HT-29 (cell line): ENCODE measurements at regions not wholly inside any gene's neighbourhood (a gene's known extent, or its start where the extent isn't known, plus 50 kb on each side); places are given as distances from the start of the nearest gene placed in this dataset.

ENCODE experiments used
- DNase-seq: peaks from one replicate; pipeline ENCODE4 v3.0.0-alpha.2; 2015; ENCODE audit warnings: low spot score

DNA sequence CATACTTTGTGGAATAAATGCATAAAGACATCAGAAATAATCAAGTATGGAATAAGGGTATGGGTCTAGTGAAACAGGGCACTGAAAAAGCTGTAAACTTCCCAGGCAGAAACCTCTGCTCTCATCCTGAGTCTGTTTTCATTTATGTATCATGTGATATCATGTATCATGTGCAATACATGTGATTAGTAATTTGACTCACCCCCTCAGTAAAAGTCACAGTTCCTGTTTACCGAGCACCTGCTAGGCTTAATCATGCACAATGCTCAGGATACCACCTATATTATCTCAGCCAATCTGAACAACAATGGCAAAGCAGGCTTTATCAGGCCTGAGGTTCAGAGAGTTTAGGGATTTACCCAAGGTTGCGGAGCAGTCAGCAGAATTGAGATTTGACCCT is 250.6 kb upstream of the TENM4 start:
- DNase-seq = no peak

DNA sequence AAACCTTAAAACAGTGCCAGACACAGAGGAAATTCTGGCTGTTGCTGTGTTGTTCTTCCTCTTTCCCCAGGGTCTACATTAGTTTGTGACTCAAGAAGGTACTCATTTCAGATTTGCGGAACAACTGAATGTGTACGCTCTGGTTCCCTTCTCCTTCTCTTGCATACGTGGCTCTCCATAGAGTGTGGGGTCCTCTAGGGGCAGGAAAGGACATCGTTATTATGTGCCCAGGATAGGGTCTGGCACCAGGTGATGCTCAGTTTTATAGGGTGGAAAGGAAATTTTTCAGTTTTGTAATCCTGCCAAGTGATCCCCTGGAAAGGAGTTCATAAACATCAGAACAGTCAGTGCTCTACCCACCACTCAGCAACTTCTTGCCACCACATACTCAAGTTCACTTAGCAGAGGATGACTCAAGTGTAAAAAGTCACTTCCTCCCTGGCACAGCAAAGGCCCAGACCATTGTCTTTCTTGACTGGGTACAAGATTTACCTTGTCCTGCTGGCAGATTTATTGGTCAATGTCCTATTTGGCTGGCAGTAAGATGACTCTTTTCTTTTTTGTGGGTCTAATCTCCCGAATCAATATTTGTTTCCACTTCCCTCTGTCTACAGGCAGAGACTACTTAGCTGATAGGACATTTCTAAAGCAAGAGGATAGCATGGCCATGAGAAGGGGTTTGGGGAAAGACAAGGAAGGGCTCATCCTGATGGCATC is 246.0 kb upstream of the TENM4 start:
- DNase-seq = no peak

DNA sequence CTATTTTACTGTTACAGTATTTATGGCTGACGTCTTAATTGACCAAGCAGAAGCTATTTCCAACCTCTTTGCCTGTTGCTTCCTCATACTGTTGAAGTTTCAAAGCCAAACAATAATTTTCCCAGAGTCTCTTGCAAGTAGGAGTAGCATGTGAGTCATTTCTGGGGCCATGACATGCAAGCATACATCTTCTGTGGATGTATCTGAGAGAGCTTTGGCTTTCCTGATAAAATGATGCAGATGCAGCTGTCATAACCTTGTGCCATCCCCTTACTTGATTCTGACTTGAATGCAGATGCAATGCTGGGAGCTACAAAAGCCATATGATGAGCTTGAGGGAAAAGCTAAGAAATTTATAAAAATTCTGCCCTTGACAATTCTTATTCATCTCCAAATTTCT is 243.1 kb upstream of the TENM4 start:
- DNase-seq = no peak

- no peak for DNase-seq
Measured at GRCh38 chr11:79678780-79679452, 238.1 kb upstream of the TENM4 start.

DNA sequence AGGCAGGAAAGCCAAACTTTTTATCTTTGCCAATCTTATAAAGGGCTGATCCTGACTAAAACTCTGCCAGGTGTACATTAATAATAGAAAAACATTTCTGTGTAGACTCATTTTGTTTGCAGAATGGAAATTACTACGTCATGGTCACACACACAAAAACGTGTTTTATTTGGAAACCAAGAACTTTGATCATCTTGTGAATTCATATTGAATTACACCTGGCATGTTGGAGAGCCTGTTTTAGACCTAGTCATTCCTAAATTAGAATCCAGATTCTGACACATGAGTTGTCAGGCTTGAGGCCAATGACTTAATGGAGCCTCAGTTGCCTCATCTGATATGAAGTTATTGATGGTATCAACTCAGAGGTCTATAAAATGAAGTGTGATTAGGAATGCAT is 235.6 kb upstream of the TENM4 start:
- DNase-seq = no peak

GRCh38 chr11:79675081-79675480 is 234.3 kb upstream of the TENM4 start:
- no peak for DNase-seq

- no peak for DNase-seq
Measured at GRCh38 chr11:79672786-79673185, 232.0 kb upstream of the TENM4 start.

DNA sequence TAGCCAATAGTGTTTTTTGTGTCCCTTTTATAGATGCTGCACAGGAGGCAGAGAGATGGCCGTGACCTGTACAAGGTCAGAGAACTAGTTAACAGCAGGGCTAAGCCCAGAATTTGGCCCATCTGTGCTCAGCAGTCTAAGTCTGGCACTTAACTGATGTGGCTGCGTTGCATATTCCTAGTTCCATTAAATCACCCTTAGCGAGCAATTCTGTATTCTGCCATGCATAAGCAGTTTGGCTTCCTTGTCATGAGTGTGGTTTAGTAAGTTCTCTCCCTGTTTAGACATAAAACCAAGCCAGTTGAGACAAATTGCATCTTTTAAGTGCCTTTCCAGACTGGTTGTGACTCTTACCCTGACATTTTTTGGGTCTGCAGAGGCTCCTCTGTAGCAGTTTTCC is 230.6 kb upstream of the TENM4 start:
- no peak for DNase-seq

DNA sequence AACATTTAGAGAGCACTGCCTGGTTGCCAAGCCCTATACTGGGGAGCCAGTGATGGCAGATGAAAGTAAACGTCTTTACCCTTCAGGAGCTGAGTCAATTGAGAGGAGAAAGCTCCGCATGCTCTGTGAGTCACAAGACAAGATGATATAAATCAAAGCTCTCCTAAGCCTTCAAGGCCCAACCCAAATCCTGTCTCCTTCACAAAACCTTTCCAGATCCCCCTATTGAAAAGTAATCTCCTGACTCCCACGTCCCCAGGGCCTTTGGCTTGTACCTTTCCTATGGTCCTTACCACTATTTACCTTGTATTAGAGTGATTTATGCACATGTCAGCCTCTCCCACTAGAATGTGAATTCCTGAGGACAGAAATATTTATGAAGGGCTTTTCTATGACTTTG is 230.1 kb upstream of the TENM4 start:
- no peak for DNase-seq

- no peak for DNase-seq
Measured at GRCh38 chr11:79668575-79668974, 227.7 kb upstream of the TENM4 start.

DNA sequence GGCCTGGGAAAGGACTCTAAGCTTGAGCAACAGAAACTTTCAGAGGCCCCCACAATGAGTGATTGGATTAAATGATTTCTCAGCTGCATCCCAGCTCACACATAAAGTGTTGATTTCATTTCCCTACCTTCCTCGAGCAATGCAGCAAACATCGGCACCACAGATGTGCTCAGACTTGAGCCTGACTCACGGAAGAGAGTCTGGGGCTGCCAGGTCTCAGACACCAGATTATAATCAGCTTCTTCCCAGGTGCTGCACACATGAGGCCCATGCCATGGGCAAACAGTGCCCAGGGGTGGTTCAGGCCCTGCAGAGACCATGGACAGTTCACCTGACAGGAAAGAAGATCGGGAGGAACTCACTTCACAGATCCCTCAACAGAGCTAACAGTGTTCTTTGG is 226.6 kb upstream of the TENM4 start:
- no peak for DNase-seq

DNA sequence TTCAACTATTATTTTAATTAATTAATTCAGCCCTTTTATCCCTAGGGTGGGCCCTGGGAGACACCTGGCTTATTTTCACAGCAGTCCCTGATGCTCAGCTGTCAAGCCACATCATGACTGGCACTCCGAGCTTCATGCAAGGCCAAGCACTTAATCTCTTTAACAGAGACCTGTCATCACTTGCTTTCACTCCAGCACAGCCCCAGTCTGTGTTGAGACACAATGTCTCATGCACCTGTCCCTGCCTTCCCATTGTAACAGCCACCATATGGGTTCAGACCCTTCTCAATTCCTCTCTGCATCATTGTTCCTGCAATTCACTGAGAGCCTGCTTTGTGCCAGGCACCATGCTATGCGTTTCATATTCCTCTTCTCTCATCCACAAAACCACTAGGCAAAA is 222.2 kb upstream of the TENM4 start:
- DNase-seq = no peak

GRCh38 chr11:79661373-79661772 is 220.5 kb upstream of the TENM4 start:
- no peak for DNase-seq

DNA sequence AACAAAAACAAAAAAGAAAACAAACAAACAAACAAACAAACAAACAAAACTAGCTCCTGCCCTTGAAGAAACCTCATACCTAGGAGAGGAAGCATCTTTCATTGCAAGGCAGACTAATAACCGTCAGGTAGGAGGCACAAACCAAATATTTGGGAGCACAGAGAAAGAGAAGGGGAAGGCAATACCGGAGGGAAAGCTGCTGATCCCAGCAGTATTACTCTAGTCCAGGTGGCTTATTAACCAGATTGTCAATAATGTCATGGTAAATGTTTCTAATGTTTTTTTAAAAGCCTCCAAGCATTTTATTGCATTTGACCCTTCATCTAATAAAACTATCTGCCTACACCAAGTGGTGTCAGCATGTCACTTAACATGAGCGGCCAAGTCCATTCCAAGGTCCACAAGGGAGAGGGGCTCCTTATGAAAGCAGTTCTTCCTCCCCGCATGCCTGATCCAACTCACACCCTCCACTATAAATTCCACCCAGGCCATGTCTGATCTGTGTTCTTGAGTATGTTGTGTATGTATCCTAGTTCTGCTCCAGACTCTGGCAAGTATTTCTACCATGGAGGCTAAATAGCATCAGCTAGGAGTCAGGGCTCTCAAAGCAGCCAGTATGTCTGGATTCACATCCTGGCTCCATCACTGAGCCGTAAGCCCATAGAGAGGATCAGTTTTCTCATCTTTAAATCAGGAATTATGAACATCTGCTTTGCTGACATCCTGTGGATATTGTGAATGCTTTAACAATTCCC is 208.1 kb upstream of the TENM4 start:
- no peak for DNase-seq

DNA sequence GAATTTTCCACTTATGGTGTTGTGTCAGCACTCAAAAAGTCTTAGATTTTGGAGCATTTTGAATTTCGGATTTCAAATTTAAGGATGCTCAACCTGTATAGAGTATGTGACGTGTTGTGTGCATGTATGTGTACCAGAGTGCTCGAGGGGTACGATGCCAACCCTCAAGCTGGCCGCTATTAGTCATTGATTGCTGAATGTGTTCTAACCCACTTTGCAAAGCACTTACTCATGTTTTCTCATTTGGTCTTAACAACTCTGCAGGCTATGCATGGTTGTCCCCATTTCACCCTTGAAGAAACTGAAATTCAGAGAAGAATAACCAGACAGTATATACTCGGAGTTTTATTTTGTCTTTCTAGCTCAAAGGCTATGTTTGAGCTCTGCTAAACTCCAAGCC is 196.4 kb upstream of the TENM4 start:
- no peak for DNase-seq

DNA sequence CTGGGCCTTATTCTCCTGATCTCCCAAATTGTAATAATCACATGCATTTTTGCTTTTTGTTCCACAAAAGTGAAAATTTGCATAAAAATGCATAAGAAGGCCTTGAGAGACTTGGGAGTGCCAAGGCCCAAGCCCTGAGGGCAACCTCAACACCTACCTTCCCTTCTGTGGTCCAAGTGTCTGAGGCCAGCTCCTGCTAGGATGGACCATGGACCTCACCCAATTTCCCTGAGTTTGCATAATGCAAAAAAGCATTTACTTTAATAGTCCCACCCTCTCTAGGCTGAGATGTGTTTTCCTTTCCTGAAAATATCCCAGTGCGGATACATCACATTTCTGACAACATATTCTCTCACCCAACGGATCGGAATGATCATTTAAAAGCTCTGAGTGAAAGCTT is 194.1 kb upstream of the TENM4 start:
- DNase-seq = no peak

DNA sequence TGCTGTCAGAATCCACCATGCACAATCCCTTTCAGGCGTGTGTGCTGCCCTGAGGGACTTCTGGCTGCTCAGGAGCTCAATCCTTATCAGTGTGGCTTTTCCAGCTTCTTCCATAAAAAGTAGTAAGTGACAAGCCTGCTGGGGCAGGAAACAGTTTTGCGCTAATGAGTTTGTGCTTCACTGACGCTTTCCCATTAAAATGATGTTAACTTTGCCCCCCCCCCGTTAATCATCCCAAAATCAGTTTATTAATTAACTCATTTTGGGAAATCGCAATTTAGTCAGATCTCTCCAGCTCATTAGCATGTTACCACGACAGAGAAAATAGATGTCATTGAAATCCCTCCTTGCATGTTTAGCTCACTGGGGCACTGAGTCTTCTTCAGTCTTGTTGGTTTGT is 186.5 kb upstream of the TENM4 start:
- no peak for DNase-seq

DNA sequence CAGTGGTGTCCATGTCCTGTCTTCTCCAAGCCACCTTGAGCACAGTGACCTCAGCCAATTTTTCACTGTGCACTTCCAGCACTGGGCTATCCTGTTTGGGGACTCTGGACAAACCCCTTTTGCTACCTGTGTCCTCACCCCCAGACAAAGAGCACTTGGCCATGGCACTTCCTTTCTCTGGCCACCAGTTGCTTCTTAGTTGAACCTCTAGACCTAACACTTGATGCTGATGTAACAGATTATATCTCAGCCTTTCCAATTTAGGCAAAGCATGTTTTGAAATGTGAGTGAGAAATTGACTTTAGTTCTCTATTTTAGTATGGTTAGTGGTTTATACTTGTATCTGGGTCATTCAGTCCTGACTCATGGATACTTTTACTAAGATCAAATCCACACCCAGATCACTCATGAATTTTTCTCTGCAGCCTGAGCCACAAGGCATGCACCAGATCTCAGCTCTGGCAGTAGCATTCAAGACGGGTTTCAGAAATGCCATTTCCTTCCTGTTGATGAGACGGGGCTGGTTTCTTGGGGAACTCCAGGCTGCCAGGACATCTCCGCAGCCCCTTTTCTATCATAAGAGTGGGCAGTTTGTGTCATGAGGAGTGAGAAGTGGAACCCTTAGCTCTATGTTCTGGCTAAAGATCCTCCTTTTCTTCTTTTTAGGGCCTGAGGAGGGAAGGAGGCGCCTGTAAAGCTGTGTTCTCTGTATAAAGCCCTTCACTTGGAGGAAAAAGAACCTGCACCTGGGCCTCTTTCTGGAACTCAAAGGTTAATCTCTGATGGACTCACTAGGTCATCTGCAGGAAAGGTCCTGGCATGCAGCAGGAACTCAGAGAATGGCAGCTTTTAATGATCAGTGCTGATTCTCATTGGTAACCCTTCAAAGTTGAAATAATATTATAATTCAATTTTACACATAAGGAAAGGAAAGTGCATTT is 185.6 kb upstream of the TENM4 start:
- no peak for DNase-seq

GRCh38 chr11:79623375-79623774 is 182.5 kb upstream of the TENM4 start:
- DNase-seq = no peak

- DNase-seq = no peak
Measured at GRCh38 chr11:79617561-79617960, 176.7 kb upstream of the TENM4 start.

- no peak for DNase-seq
Measured at GRCh38 chr11:79616392-79616851, 175.6 kb upstream of the TENM4 start.

DNA sequence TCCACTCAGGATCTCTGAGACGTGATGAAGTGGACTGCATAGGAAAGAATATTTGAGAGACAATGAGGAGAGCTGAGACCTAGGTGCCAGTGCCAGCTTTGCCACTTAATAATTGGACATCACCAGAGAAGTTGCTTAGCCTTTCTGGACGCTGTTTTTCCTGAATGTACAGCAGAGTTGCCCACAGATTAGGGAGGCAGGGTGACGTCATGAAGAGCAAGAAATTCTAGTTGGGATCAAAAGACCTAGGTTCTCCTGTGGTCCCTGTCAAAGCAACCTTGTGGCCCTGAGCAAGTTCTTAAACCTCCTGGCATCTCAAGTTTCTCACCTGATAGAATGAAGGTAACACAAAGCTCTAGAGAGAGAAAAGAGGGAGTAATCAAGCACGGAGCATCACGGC is 174.6 kb upstream of the TENM4 start:
- no peak for DNase-seq
